Loucy (cell line): ENCODE measurements at regions not wholly inside any gene's neighbourhood (a gene's known extent, or its start where the extent isn't known, plus 50 kb on each side); places are given as distances from the start of the nearest gene placed in this dataset.

Source experiments
- EZH2phosphoT487 ChIP-seq: fragments of 200-600 bp; IDR thresholded peaks from 2 replicates; pipeline ENCODE4 v1.6.1; 2018; ENCODE audit warnings: antibody characterized with exemption, mild to moderate bottlenecking, moderate library complexity, borderline replicate concordance
- TF ChIP-seq, protein P1 (sequence below): fragments of 200-600 bp; sonication (generic); conservative IDR thresholded peaks from 2 replicates; pipeline ENCODE4 v1.5.1; 2014; ENCODE audit warnings: mild to moderate bottlenecking, antibody characterized with exemption, low read length

DNA sequence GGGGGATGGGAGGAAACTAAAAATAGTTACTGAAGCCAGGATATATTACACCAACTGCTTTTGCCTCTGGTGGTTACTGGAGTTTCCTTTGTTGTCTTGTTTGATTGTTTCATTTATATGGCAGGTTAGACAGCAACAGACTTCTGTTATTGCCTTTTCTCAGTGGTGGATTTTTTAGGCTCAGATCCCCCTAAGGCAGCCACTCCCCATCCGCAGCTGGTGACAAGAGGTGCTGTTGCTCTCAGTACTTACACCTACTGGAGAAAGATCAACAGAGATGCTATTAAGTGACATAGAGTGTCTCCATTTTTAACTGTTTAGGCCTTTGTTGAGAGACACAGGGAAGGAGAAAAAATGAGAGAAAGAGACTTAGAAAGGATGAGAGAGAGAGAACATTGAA, 552.1 kb downstream of the PKHD1 start:
- TF ChIP-seq, protein P1, sequence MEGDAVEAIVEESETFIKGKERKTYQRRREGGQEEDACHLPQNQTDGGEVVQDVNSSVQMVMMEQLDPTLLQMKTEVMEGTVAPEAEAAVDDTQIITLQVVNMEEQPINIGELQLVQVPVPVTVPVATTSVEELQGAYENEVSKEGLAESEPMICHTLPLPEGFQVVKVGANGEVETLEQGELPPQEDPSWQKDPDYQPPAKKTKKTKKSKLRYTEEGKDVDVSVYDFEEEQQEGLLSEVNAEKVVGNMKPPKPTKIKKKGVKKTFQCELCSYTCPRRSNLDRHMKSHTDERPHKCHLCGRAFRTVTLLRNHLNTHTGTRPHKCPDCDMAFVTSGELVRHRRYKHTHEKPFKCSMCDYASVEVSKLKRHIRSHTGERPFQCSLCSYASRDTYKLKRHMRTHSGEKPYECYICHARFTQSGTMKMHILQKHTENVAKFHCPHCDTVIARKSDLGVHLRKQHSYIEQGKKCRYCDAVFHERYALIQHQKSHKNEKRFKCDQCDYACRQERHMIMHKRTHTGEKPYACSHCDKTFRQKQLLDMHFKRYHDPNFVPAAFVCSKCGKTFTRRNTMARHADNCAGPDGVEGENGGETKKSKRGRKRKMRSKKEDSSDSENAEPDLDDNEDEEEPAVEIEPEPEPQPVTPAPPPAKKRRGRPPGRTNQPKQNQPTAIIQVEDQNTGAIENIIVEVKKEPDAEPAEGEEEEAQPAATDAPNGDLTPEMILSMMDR: no peak
- no peak for TF ChIP-seq EZH2phosphoT487
